SK-N-DZ (cell line): ENCODE measurements at regions not wholly inside any gene's neighbourhood (a gene's known extent, or its start where the extent isn't known, plus 50 kb on each side); places are given as distances from the start of the nearest gene placed in this dataset.
"Not testable (repeated sequence)": the region's sequence is repeated elsewhere in the genome, so short reads cannot be mapped to it uniquely, and the experiment has no call there.

Experiments used
- DNase-seq: peaks from one replicate; pipeline ENCODE4 v3.0.0-alpha.2; 2015; ENCODE audit warnings: low spot score

DNA sequence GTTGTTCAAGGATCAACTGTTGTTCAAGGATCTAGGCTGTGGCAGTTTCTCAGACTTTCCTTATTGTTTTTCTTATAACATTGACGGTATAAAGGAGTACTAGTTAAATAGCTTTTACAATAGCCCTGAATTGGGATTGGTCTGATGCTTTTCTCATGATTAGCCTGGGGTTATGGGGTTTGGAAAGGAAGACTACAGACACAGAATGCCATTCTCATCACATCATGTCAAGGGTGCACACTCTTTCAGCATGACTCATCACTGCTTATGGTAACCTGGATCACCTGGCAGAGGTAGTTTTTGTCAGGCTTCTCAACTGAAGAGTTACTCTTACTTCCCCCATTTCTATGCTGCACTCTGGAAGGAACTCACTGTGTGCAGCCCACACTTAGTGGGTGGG lies 194.2 kb upstream of the NPSR1 start:
- DNase-seq = no peak

GRCh38 chr7:34471844-34472243 lies 186.2 kb upstream of the NPSR1 start:
- no peak for DNase-seq

DNA sequence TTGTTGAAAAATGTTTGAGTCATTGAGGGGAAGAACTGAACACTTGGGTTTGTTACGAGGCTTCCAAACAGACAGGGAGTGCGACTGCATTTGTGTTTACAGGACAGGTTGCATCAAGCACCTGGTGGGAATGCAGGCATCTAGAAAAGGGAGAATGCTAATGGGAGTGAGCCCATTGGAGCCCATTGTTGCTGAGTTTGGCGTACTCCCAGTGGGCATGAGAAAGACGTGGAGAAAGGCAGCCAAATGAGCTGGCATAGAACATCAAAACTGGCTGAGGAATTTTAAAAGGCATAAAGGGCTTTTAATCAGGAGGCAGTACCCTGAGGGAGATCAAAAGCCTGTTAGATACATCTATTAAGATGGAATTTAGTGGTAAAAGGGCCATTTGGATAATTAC lies 171.6 kb upstream of the NPSR1 start:
- DNase-seq = no peak

DNA sequence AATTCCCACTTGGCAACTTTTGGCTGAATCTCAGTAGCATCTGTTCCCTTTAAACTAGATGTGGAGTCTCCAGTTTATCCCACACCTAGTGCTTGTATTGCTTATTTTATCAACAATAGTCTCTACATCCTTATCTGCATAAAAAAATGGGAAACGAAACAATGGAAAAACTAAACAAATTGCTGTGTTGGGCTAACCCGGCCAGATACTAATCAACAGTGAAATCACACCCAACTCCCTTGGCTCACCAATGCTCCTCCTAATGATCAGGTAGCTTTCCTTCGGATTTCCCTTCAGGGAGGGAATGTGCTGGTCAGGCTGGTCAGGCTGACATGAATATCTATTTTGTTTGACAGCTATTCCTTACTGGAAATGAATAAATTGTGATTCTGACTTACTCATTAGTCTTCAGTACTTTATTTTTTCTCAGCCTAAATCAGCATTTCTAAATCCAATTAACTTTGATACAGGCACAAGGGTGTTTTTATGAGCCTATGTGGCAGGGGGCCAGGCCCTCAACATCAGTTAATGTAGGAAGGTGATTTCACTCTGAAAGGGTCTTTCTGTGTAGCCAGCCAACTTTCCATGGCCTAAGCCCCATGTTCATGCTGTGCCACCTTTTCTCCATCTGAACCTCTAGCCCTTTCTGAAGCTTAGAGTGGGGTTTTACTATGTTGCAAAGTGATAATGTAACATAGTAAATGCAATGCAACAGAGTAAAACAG lies 170.5 kb upstream of the NPSR1 start:
- DNase-seq = no peak

DNA sequence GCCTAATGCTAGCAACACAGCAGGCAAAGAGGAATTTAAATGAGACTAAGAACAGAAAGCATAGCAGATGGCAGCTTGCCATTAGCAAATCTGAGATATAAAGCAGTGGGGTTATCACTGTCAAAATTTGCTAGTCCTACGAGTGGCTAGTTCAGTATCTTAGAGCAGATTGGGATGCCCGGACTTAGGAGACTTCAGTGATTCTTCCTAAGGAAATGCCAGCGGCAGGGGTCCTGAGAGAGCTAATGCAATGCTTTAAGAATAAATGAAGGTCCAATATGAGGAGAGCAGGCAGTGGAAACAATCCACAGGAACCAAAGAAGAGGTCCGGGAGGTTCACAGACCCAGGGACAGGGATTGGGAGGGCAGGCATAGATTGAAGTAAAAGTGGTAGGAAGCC lies 169.3 kb upstream of the NPSR1 start:
- DNase-seq = no peak

DNA sequence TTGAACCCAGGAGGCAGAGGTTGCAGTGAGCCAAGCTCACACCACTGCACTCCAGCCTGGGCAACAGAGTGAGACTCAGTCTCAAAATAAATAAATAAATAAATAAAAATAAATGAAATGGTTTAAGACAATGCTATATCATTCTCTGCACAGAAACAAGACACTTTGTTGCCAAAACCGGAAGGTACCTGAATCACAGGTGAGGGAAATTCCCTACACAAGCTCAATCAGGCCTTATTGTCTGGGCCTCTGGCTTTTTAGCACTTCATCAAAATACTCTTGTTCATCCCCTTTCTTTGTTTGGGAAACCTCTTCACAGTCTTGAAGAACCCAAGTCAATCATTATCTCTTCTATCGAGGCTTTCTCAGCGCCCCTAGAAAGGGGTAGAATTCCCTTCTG lies 166.1 kb upstream of the NPSR1 start:
- DNase-seq = no peak

DNA sequence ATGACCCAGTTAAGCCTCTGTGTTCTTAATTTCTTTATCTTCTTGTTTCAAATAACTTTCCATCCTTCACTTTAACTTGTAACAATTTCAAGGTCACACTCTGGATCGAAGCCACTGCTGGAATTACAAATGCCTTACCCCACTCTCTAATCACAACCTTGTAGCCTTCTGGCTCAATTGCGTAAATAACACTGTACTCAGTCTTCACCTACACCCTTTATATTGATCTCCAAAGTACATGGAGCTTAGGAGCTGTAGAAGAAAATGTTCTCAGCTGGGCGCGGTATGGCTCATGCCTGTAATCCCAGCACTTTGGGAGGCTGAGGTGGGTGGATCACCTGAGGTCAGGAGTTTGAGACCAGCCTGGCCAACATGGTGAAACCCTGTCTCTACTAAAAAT lies 164.3 kb upstream of the NPSR1 start:
- DNase-seq = no peak

DNA sequence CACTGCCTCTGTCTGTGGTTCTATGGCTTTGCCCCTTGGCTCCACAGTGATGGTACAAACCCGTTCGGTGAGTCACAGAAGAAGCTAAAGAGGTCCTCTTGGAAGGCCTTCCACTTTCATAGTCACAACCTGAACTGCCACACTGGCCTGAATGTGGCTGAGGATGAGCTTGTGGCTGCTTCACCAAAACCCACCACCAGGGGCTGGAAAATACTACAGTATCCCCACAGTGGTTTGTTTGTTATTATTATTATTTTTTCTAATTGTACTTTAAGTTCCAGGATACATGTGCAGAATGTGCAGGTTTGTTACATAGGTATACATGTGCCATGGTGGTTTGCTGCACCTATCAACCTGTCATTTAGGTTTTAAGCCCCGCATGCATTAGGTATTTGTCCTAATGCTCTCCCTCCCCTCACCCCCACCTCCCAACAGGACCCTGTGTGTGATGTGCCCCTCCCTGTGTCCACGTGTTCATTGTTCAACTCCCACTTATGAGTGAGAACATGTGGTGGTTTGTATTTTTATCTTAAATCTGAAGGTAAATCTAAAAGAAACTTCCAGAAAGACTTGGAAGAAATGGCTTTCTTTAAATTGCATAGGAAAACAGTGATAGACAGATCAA lies 160.8 kb upstream of the NPSR1 start:
- DNase-seq = no peak

DNA sequence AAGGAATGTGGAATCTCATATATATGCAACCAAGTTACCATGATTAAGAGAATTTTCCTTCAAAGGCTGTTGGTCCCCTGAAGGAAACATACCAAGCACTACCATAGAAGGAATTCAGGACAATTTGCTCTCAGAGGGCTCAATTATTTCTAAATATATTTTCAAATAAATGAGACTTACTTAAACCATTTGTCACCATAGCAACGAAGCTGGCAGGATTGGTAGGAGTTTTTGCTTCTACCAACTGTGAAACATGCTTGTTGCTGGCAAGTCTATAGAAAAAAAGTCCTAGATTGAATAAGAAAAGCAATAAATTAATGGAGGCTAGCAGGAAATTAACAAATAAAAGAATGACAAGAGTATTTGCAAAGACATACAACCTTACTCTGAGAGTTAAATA lies 156.9 kb upstream of the NPSR1 start:
- no peak for DNase-seq

DNA sequence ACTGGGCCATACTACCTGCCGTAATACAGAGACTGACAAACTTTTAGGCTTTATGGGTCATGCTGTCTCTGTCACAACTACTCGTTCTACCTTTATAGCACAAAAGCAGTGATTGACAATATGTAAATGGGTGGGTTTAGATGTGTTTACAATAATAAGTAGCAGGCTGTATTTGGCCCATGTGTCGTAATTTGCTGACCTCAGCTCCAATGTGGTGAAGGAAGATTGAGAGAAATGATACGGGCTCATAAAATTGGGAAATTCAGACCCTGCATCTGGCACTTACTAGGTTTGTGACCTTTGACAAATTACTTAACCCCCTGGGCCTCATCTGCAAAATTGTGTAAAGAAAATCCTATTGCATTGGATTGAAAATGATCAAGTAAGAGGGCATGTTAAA lies 150.8 kb upstream of the NPSR1 start:
- DNase-seq = no peak

DNA sequence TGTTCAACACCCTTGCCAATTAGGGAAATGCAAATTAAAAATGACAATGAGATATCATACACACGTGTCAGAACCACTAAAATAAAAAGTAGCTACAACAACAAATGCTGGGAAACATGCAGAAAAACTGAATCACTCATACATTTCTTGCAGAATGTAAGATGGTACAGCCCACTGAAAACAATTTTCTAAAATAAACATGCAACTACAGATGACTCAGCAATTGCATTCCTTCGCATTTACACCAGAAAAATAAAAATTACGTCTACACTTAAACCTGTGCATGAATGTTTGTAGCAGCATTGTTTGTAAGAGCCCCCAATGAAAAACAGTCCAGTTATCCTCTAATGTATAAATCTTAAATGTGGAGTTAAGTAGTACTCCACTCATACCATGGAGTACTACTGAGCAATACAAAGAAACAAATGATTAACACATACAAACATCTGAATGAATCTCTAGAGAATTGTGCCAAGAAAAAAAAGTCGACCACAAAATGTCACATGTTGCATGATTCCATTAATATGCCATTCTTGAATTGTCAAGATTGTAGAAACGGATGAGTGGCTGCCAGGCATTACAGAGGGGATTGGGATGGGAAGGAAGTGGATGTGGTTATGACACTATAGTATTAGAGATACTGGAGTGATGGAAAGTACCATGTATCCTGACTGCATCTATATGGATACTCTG lies 134.6 kb upstream of the NPSR1 start:
- no peak for DNase-seq

DNA sequence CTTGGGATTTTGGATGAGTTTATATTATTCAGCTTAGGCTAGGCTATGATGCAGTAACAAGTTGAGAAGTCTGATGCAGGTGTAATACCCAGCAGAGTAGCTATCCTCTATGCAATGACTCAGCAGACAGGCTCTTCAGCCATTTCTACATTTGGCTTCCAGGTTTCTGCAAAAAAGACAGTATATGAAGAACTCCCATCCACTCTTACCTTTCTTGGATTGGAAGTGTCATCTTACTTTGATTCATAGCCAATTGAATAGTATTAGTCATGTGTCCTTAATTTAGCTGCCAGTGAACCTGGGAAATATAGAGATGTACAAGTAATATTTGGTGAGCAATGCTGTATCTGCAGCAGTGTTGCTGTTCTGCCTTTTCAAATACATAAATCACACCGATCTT lies 127.8 kb upstream of the NPSR1 start:
- no peak for DNase-seq

DNA sequence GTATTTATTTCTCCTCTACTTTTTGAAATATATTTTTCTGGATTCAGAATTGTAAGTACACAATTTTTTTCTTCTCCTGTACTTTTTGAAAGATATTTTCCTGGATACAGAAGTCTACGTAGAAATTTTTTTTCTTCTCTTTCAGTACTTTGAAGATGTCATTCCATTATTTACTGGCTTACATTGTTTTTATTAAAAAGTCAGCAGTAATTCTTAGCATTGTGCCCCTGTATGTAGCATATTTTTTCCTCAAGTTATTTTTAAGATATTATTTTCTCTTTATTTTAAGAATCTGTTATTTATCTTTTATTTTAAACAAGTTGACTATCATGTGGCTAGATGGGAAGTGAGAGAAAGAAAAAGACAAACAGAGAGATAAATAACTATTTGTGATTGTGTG lies 119.0 kb upstream of the NPSR1 start:
- no peak for DNase-seq

DNA sequence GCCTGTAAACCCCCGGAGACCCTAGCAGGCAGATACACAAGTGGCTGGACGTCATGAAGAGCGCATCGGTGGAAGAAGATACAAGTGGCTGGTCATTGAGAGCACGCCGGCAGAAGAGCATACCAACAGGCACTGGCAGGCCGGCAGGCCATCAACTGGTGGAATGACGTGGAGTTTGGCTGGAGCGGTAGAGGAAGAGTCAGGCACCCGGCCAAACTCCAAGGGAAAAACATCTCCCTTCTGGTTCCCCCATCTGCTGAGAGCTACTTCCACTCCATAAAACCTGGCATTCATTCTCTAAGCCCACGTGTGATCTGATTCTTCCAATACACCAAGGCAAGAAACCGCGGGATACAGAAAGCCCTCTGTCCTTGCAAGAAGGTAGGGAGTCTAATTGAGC lies 113.4 kb upstream of the NPSR1 start:
- no peak for DNase-seq

GRCh38 chr7:34550996-34551395 lies 107.0 kb upstream of the NPSR1 start:
- DNase-seq = no peak

DNA sequence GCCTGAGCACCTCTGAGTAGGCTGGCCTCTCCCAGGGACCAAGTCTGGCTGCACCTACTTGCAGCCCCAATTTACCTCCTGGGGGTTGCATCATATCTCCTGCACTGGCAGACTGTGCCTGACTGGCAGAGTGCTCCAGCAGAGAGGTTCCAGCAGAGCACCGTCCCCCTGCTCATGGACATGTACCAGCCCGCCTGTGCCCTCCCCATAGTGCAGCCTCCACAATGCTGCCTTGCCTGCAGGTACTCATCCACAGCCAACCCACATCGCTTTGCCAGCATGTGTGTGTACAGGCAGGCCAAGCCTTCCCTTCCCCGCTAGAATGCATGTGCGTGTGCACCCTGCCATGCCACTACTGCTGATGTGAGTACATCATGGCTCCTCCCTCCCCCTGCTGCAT lies 105.5 kb upstream of the NPSR1 start:
- DNase-seq = no peak

- no peak for DNase-seq
These were observed 100.0 kb upstream of the NPSR1 start for GRCh38 chr7:34558022-34558421.

DNA sequence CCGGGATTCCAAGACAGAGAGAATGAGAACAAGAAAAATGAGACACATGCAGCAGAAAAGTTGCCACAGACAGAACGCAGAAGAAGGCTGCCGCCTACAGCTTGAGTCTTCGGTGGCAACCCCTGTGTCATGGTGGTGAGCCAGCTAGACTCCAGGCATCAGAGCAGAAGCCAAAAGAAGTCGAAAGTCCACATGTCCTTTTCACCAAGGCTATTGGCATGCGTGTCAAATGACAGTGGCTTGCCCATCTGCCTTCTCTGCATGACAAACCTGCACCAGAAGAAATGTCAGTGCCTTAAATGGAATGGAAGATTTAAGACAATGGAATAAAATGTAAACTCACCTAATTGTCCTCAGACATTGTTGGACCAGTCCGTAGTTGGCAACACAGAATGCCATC lies 93.9 kb upstream of the NPSR1 start:
- no peak for DNase-seq

DNA sequence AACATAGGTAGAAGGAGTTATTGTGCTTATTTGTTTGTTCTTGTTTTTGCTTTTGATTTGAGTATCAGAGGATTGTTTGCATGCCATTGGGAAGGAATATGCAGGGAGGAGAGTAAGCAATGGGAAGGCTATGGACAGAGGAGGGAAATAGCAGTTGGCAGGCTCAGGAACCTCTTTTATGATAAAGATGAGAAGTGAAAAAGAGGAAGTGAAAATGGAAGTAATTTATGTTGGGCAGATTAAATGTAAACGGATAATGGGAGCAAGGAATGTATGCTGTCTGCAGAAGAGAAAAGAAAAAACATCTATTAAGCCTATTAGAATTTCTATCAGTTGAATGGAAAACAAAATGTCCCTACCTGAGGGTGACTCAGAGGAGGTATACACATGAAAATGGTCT lies 90.1 kb upstream of the NPSR1 start:
- no peak for DNase-seq

- no peak for DNase-seq
These were observed 87.9 kb upstream of the NPSR1 start for GRCh38 chr7:34569975-34570699.

DNA sequence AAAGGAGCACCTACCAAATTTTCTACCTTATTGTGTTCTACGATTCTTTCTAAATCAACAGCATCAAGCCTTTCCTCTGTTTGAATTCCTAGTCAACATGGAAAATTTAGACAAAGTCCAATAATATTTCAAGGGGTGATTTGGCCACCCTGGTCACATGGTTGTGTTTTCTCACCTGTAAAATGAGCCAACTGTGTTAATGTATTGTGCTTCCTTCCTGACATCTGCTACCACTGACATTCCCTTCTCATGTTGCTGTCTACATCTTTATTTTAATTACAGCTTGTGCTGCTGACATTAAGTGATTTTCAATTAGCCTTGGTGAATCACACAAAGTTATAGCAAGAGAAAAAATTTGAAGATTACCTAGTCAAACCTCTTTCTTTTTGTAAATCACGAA lies 83.0 kb upstream of the NPSR1 start:
- DNase-seq = no peak

GRCh38 chr7:34577934-34578333 lies 80.1 kb upstream of the NPSR1 start:
- not testable (repeated sequence) for DNase-seq
